ENCODE measurements at regions not wholly inside any gene's neighbourhood (a gene's known extent, or its start where the extent isn't known, plus 50 kb on each side); places are given as distances from the start of the nearest gene placed in this dataset.

DNA sequence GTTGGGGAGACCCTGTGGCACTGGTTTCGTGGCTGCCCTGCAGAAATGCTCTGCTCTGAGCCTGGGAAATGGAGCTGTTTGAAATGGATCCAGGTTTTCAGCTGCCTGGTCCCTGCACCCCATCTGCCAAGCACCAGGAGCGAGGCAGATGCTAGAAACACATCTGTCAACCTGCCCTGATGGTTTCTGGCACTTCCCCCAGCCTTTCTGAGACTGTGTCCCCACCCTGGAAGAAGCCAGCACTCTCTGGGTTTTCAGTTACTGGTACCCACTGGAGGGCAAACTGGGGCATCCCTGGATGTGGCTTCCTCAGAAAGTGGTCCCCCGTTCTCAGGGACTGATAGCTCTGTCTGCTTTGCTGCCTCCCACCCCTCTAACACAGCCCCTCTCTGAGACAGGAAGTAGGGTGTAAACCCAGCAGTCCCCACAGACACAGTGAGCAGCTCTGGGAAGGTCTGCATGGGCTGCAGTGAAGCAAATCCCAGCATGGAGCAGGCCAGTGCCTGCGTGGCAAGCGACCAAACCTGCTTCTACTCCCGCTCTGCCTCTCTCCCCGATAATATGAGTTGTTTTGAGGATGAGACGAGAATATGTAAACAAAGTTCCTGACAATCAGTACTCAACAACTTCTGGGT lies 54.2 kb upstream of the MAFB start:
- Histone ChIP-seq H3K9ac (ENCODE audit: low read depth in 1 of 2, low read length in 2 of 2) (no peak overlapping the region), H3K4me1 (ENCODE audit: control insufficient read depth in 4 of 4, insufficient read depth in 4 of 4, low read length in 3 of 4) (no peaks in the 10 kb centered on the region), H3K9me3 (ENCODE audit: control insufficient read depth in 4 of 4, low read length in 3 of 4) (no peaks in the 10 kb centered on the region), H3K4me3 (ENCODE audit: low read depth in 1 of 3, low read length in 3 of 3) (no peak overlapping the region), H3K27me3 (ENCODE audit: control insufficient read depth in 4 of 4, insufficient read depth in 4 of 4, low read length in 3 of 4) (peaks cover 0 to 2% (median 0%) of the 10 kb centered on the region in 4 donors), H3K27ac (ENCODE audit: low read depth in 1 of 2, low read length in 2 of 2) (no peak overlapping the region), H3K36me3 (ENCODE audit: control insufficient read depth in 4 of 4, insufficient read depth in 3 of 4, low read depth in 1 of 4, low read length in 3 of 4) (no peaks in the 10 kb centered on the region)
- TF ChIP-seq, protein P1, sequence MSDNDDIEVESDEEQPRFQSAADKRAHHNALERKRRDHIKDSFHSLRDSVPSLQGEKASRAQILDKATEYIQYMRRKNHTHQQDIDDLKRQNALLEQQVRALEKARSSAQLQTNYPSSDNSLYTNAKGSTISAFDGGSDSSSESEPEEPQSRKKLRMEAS (IDR thresholded peaks at IDR 0.05), result no peak
- 68% methylated on average over 8 of the region's 8 CpGs for WGBS
- no peak for DNase-seq (ENCODE audit: low spot score)

DNA sequence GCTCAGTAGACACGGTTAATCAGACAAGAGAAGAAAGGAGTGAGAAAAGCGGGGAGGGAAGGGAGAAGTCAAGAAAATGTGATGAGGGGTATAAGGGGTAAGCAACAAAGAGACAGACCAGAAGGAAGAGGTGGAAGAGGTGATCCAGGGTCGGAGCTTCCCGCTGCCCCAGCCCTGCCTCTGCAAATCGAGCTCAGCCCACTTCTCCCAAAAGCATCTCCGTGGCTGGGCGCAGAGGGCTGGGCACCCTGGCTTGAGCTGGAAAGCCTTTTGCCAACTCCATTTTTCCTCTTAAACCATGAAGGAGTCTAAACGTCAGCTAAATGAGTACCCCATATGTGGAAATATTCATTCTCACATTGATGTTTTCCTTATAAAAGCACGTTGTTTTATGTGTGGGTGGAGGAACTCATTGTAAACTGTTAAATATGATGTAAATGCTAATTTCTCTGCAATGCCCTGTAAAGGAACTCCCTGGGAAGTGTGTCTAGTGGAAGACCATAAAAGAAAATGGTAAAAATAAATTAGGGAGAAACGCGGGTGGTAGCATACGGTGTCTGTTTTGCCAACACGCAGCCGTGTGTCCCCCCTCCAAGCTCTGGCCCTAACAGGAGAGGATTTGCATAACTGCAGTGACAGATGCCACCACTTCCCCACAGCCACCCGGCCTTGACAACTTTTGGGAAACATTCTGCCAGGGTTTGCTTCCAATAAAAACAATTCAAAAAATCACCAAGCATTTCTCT lies 55.2 kb upstream of the MAFB start:
- Histone ChIP-seq H3K36me3 (ENCODE audit: control insufficient read depth in 4 of 4, insufficient read depth in 3 of 4, low read depth in 1 of 4, low read length in 3 of 4) (no peaks in the 10 kb centered on the region), H3K27ac (ENCODE audit: low read depth in 1 of 2, low read length in 2 of 2) (no peak overlapping the region), H3K9me3 (ENCODE audit: control insufficient read depth in 4 of 4, low read length in 3 of 4) (no peaks in the 10 kb centered on the region), H3K4me1 (ENCODE audit: control insufficient read depth in 4 of 4, insufficient read depth in 4 of 4, low read length in 3 of 4) (no peaks in the 10 kb centered on the region), H3K27me3 (ENCODE audit: control insufficient read depth in 4 of 4, insufficient read depth in 4 of 4, low read length in 3 of 4) (no peaks in the 10 kb centered on the region), H3K4me3 (ENCODE audit: low read depth in 1 of 3, low read length in 3 of 3) (no peak overlapping the region), H3K9ac (ENCODE audit: low read depth in 1 of 2, low read length in 2 of 2) (no peak overlapping the region)
- WGBS, result 74% methylated on average over 15 of the region's 15 CpGs
- no peak for DNase-seq (ENCODE audit: low spot score)
- no peak for TF ChIP-seq GABPA (IDR thresholded peaks at IDR 0.05 in 1 of 2, conservative IDR thresholded peaks at IDR 0.05 in 1 of 2)
- TF ChIP-seq, protein P2, sequence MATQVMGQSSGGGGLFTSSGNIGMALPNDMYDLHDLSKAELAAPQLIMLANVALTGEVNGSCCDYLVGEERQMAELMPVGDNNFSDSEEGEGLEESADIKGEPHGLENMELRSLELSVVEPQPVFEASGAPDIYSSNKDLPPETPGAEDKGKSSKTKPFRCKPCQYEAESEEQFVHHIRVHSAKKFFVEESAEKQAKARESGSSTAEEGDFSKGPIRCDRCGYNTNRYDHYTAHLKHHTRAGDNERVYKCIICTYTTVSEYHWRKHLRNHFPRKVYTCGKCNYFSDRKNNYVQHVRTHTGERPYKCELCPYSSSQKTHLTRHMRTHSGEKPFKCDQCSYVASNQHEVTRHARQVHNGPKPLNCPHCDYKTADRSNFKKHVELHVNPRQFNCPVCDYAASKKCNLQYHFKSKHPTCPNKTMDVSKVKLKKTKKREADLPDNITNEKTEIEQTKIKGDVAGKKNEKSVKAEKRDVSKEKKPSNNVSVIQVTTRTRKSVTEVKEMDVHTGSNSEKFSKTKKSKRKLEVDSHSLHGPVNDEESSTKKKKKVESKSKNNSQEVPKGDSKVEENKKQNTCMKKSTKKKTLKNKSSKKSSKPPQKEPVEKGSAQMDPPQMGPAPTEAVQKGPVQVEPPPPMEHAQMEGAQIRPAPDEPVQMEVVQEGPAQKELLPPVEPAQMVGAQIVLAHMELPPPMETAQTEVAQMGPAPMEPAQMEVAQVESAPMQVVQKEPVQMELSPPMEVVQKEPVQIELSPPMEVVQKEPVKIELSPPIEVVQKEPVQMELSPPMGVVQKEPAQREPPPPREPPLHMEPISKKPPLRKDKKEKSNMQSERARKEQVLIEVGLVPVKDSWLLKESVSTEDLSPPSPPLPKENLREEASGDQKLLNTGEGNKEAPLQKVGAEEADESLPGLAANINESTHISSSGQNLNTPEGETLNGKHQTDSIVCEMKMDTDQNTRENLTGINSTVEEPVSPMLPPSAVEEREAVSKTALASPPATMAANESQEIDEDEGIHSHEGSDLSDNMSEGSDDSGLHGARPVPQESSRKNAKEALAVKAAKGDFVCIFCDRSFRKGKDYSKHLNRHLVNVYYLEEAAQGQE (IDR thresholded peaks at IDR 0.05), result no peak
- no peak for TF ChIP-seq EGR1 (IDR thresholded peaks at IDR 0.05; ENCODE audit: low read depth in 2 of 2)
- TF ChIP-seq RXRA (IDR thresholded peaks at IDR 0.05), result no peak

DNA sequence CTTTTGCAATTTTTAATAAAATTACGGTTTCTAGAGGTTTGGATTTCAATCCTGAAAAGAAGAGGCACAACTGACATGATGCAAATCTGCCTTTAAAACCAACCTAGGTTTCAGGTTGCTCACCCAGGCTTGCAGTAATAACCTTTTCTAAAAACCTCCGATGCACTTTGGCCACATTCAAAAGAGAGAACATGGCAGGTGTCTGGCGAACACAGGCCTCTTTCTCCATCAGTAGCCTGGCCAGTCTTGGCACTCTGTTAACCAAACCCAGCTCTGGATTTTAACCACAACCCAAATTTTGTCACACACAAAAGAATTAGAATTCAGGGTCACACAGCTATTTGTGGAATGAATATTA lies 55.8 kb upstream of the MAFB start:
- Histone ChIP-seq H3K4me3 (ENCODE audit: low read depth in 1 of 3, low read length in 3 of 3) (no peak overlapping the region), H3K27me3 (ENCODE audit: control insufficient read depth in 4 of 4, insufficient read depth in 4 of 4, low read length in 3 of 4) (no peaks in the 10 kb centered on the region), H3K9me3 (ENCODE audit: control insufficient read depth in 4 of 4, low read length in 3 of 4) (no peaks in the 10 kb centered on the region), H3K27ac (ENCODE audit: low read depth in 1 of 2, low read length in 2 of 2) (no peak overlapping the region), H3K4me1 (ENCODE audit: control insufficient read depth in 4 of 4, insufficient read depth in 4 of 4, low read length in 3 of 4) (no peaks in the 10 kb centered on the region), H3K9ac (ENCODE audit: low read depth in 1 of 2, low read length in 2 of 2) (no peak overlapping the region), H3K36me3 (ENCODE audit: control insufficient read depth in 4 of 4, insufficient read depth in 3 of 4, low read depth in 1 of 4, low read length in 3 of 4) (no peaks in the 10 kb centered on the region)
- WGBS, result 66% methylated on average over 3 of the region's 3 CpGs
- no peak for DNase-seq (ENCODE audit: low spot score)
- TF ChIP-seq YY1 (IDR thresholded peaks at IDR 0.05), result no peak
- TF ChIP-seq EGR1 (IDR thresholded peaks at IDR 0.05; ENCODE audit: low read depth in 2 of 2), result no peak
- TF ChIP-seq RAD21 (IDR thresholded peaks at IDR 0.05), result no peak
- TF ChIP-seq, protein P3, sequence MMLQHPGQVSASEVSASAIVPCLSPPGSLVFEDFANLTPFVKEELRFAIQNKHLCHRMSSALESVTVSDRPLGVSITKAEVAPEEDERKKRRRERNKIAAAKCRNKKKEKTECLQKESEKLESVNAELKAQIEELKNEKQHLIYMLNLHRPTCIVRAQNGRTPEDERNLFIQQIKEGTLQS (IDR thresholded peaks at IDR 0.05), result no peak
- no peak for TF ChIP-seq RXRA (IDR thresholded peaks at IDR 0.05)
- no peak for TF ChIP-seq GABPA (IDR thresholded peaks at IDR 0.05 in 1 of 2, conservative IDR thresholded peaks at IDR 0.05 in 1 of 2)
- TF ChIP-seq FOXA2 (IDR thresholded peaks at IDR 0.05), result no peak
- no peak for TF ChIP-seq FOXA1 (IDR thresholded peaks at IDR 0.05)
- TF ChIP-seq HNF4A (conservative IDR thresholded peaks at IDR 0.05), result no peak
- TF ChIP-seq SP1 (IDR thresholded peaks at IDR 0.05), result no peak
- TF ChIP-seq, protein P1 (IDR thresholded peaks at IDR 0.05), result no peak
- TF ChIP-seq NR2F2 (IDR thresholded peaks at IDR 0.05), result no peak
- TF ChIP-seq, protein P2 (IDR thresholded peaks at IDR 0.05), result no peak
- TF ChIP-seq TAF1 (conservative IDR thresholded peaks at IDR 0.05), result no peak
- TF ChIP-seq HNF4G (IDR thresholded peaks at IDR 0.05), result no peak
- TF ChIP-seq, protein P4, sequence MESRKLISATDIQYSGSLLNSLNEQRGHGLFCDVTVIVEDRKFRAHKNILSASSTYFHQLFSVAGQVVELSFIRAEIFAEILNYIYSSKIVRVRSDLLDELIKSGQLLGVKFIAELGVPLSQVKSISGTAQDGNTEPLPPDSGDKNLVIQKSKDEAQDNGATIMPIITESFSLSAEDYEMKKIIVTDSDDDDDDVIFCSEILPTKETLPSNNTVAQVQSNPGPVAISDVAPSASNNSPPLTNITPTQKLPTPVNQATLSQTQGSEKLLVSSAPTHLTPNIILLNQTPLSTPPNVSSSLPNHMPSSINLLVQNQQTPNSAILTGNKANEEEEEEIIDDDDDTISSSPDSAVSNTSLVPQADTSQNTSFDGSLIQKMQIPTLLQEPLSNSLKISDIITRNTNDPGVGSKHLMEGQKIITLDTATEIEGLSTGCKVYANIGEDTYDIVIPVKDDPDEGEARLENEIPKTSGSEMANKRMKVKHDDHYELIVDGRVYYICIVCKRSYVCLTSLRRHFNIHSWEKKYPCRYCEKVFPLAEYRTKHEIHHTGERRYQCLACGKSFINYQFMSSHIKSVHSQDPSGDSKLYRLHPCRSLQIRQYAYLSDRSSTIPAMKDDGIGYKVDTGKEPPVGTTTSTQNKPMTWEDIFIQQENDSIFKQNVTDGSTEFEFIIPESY (IDR thresholded peaks at IDR 0.05), result no peak
- TF ChIP-seq JUND (IDR thresholded peaks at IDR 0.05), result no peak
